ENCODE measurements at regions not wholly inside any gene's neighbourhood (a gene's known extent, or its start where the extent isn't known, plus 50 kb on each side); places are given as distances from the start of the nearest gene placed in this dataset.
A peak's percentile ranks its signal among the peaks of the same experiment; 100 is the strongest.

GRCh38 chr3:107432646-107433045 lies 55.4 kb downstream of the CCDC54 start:
- H3K4me3 ChIP-seq (ENCODE audit: low read depth, low read length), result peak overlapping the region; percentile 64
- no peak for DNase-seq (ENCODE audit: low read depth)
- TF ChIP-seq CTCF (conservative IDR thresholded peaks at IDR 0.05; ENCODE audit: low read depth, low read length), result no peak

- no peak overlapping the region for H3K4me3 ChIP-seq (ENCODE audit: low read depth, low read length)
- TF ChIP-seq CTCF (conservative IDR thresholded peaks at IDR 0.05; ENCODE audit: low read depth, low read length), result no peak
- DNase-seq (ENCODE audit: low read depth), result no peak
Observed at GRCh38 chr3:107436029-107436428, 58.8 kb downstream of the CCDC54 start.

- no peak for DNase-seq (ENCODE audit: low read depth)
- no peak overlapping the region for H3K4me3 ChIP-seq (ENCODE audit: low read depth, low read length)
- no peak for TF ChIP-seq CTCF (conservative IDR thresholded peaks at IDR 0.05; ENCODE audit: low read depth, low read length)
Observed at GRCh38 chr3:107438671-107439070, 61.4 kb downstream of the CCDC54 start.

- DNase-seq (ENCODE audit: low read depth), result no peak
- H3K4me3 ChIP-seq (ENCODE audit: low read depth, low read length), result no peak overlapping the region
- no peak for TF ChIP-seq CTCF (conservative IDR thresholded peaks at IDR 0.05; ENCODE audit: low read depth, low read length)
Observed at GRCh38 chr3:107441617-107442016, 64.4 kb downstream of the CCDC54 start.

- no peak for DNase-seq (ENCODE audit: low read depth)
- no peak overlapping the region for H3K4me3 ChIP-seq (ENCODE audit: low read depth, low read length)
- TF ChIP-seq CTCF (conservative IDR thresholded peaks at IDR 0.05; ENCODE audit: low read depth, low read length), result no peak
Observed at GRCh38 chr3:107443461-107443860, 66.2 kb downstream of the CCDC54 start.

GRCh38 chr3:107446706-107447105 lies 69.5 kb downstream of the CCDC54 start:
- DNase-seq (ENCODE audit: low read depth), result no peak
- no peak overlapping the region for H3K4me3 ChIP-seq (ENCODE audit: low read depth, low read length)
- no peak for TF ChIP-seq CTCF (conservative IDR thresholded peaks at IDR 0.05; ENCODE audit: low read depth, low read length)

GRCh38 chr3:107450254-107450893 lies 72.4 kb upstream of the BBX start:
- no peak for DNase-seq (ENCODE audit: low read depth)
- H3K4me3 ChIP-seq (ENCODE audit: low read depth, low read length), result no peak overlapping the region
- TF ChIP-seq CTCF (conservative IDR thresholded peaks at IDR 0.05; ENCODE audit: low read depth, low read length), result no peak

Data from epithelial cell of proximal tubule (primary cell).